Right hindlimb (tissue), 1 donor: ENCODE measurements at regions not wholly inside any gene's neighbourhood (a gene's known extent, or its start where the extent isn't known, plus 50 kb on each side); places are given as distances from the start of the nearest gene placed in this dataset.
"Not testable (repeated sequence)": the region's sequence is repeated elsewhere in the genome, so short reads cannot be mapped to it uniquely, and the experiment has no call there.

Experiments used
- DNase-seq: peaks from one replicate; pipeline ENCODE4 v3.0.0-alpha.2; 2018

DNA sequence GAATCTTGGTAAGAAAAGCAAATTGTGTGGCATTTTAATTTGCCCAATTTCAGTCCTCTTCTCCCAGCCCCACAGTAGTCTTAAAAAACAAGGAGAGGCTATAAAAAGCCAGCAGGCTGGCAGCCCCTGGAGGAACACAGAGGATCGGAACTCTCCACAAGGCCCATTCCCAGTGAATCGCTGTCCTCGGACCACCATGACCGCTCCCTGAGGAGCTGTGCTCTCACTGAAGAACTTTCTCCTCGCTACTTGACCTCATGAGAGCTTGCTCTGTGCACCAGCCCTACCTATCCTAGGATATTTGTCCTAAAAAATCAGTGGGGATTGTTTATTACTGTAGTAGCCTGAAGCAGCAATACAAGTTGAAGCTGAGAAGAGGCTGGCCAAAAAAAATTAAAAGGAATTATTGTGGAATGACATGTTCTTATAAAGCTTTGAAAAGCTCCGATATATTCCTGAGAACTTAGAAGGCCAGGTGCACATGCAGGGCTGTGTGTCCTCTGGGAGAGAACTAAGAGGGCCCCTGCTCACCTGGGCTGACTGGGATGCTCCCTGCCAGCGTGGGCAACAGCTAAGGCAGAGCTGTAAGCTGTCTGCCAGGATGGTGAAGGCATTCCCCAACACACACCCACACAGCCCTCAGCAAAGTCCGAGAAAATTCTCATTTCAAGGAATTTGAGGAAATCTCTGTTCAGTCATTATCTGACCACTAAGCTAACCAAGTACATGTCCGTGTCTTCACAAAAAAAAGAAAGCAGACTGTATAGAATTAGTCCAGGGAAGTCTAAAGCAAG, 148.8 kb upstream of the SFSWAP start:
- no peak for DNase-seq

DNA sequence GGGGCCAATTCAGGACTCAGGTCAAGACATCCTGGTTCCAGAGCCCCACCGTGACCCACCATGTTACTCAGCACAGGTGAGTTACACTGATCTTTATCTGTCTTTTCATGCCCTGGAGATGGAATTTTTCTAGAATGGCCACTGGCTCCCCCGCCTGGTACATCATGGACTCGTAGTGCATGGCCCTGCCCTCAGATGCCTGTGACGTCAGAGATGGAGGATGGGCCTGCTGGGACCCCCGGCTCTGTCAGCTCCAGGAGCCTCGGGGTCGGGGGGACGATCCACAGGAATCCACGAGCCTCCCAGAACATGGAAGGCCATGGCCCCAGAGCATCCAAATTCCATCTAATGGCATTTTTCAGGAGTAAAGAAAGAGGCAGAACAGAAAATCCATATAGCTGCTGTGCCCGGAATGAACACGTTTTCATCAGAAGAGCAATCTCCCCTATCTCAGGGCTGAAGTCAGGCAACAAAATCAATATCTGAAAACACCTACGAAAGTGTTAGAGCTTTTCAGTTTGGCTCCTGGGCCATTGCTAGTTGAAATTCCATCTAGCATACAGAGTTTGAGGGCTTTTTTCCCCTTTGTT, 146.7 kb upstream of the SFSWAP start:
- not testable (repeated sequence) for DNase-seq

DNA sequence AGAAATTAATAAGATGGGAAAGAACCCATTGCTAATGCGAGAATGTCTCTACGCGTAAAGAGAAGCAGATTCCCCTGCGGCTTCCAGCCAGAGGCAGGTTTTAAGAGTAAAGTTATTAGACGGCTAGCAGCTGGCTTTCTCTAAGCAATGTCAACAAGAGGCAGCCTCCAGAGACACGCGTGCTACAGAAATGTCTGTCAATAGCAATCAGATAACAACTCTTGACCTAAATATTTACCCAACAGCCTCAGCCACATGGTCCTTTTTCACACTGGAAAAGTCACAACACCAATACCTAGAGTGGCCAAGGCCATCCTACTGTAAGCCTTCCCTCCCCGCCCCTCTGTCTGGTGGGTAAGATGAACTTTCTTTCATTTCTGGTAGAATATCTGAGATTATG, 146.0 kb upstream of the SFSWAP start:
- DNase-seq = no peak

DNA sequence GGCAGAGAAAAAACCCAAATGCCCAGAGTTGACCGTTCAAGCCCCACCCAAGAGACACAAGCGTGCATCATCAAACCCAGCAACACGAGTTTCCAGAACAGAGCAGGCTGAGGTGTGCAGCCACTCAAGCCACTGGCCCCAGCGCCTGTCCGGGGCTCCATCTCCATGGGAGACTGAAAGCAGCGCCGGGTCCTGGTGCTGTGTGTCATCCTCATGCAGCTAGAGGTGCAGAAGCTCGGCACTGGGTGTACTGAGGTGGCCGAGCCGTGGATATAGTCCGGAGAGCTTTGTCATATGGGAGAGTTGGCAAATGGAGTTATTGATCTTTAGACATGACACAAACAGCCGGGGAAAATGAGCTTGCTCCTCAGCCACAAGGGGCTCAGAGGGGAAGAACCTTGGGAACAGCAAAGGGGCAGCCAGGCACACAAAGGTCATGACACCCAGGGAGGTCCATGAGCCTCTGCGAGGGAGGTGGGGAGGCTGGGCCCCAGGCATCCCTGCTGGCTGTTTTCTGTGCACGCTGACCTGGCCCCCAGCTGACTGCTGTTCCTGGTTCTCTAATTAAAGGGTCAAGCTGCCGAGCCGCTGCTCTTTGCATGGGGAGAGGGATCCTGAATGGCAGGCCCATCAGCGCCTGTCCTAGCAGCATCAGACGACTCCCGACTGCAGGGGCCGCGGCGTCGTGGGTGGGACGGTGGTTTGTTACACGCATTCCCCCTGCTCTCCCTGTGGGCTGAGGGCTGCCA, 145.4 kb upstream of the SFSWAP start:
- no peak for DNase-seq

GRCh38 chr12:131568336-131568735, 142.6 kb upstream of the SFSWAP start:
- DNase-seq = no peak

- no peak for DNase-seq
Observed at GRCh38 chr12:131570596-131570995, 140.3 kb upstream of the SFSWAP start.

GRCh38 chr12:131571827-131572226, 139.1 kb upstream of the SFSWAP start:
- no peak for DNase-seq

GRCh38 chr12:131572626-131573025, 138.3 kb upstream of the SFSWAP start:
- no peak for DNase-seq

- DNase-seq = no peak
Observed at GRCh38 chr12:131573631-131574394, 137.1 kb upstream of the SFSWAP start.

DNA sequence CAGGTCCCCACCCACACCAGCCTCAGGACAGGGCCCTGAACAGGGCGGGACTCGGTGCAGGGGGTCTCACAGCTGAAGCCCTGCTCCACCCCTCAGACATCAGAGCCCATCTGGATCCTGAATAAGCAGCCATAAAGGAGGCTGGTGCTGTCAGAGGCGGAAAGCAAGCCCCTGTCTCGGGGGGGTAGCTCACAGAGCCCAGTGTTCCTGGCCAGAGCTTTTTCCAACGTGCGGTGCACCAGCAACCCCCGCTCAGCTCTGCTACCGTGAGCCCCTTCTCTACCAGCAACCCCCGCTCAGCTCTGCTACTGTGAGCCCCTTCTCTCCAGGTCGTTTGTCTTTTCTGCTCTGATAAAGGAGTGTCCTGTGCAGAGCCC, 136.5 kb upstream of the SFSWAP start:
- DNase-seq = no peak

GRCh38 chr12:131575371-131575770, 135.5 kb upstream of the SFSWAP start:
- DNase-seq = no peak

GRCh38 chr12:131576734-131577133, 134.2 kb upstream of the SFSWAP start:
- not testable (repeated sequence) for DNase-seq

- DNase-seq = no peak
Observed at GRCh38 chr12:131577766-131578165, 133.1 kb upstream of the SFSWAP start.

DNA sequence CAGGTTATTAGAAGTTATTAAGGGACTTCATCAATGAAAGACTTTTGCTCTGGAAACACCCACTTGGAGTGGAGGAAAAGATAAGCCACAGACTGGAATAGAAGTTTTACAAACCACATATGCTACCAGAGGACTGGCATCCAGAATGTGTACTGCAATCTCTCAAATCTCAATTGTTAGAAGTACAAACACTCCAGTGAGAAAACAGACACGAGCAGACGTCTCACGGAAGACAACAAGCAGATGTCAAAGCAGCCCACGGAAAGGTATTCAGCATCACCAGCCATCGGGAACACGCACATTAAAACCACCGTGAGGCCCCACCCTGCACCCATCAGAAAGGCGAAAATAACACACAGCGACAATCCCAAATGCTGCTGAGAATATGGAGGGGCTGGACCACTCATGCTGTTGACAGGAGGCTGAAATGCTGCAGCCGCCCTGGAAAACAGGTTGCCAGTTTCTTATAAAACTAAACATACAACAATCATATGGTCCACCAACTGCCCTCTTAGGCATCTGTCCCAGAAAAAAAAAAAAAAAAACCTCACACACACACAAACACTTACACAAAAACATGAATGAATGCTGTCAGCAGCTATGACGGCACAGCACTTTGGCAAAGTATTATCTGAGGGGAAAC, 131.9 kb upstream of the SFSWAP start:
- no peak for DNase-seq

GRCh38 chr12:131583090-131583712, 127.7 kb upstream of the SFSWAP start:
- no peak for DNase-seq

- no peak for DNase-seq
Observed at GRCh38 chr12:131586269-131586668, 124.6 kb upstream of the SFSWAP start.

DNA sequence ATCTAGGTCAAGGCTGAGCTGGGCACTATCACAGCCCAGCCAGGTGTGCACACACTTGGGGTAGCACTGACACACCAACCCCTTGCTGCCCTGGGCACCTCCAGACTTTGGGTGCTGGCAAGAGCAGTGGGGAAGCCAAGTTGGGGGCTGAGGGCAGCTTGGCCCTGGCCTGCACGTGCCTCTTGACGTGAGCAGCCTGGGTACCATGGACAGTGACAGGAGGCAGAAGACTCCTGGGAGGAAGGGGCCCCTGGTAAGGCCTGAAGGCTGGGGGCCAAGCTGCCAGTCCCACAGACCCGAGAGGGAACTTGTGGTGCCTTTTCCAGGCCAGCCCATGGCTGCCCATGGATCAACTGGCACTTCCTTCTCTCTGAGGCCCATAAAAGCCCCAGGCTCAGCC, 124.1 kb upstream of the SFSWAP start:
- DNase-seq = no peak

DNA sequence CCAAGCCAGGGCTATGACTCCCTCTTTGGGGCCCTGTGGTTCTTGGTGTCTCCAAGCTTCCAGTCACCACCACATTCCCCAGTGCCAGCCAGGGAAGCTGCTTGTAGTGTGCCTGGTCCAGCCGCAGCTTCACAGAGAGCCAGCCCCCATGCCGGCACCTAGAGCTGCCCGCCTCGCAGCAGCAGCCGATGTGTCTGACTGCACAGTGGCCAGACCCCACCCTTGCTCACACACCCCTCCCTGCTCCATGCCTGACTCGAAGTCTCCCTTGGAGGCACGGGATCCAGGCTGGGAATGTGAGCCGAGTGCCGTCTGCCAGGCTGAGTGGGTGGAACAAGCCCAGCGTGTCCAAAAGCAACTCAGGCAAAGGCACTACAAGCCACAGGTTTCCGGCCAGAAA, 123.3 kb upstream of the SFSWAP start:
- DNase-seq = no peak

- no peak for DNase-seq
Observed at GRCh38 chr12:131589221-131589897, 121.5 kb upstream of the SFSWAP start.

DNA sequence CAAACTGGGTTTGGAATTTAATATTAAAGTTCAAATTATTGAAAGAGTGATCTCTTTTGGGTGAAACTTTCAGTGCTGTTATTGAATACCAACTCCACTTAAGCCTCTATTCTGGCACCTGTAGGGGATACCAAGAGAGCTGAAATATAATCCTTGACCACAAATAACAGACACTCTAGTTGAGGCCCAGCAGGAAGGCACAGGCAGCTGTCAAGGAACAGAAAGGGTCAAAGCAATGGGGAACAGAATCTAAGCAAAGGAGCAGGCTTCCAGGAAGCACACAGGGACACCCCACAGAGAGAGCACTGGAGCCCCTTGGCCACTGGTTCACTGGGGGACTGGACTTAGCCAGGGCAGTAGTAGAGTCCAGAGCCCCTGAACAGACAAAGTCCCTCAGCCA, 120.9 kb upstream of the SFSWAP start:
- no peak for DNase-seq

DNA sequence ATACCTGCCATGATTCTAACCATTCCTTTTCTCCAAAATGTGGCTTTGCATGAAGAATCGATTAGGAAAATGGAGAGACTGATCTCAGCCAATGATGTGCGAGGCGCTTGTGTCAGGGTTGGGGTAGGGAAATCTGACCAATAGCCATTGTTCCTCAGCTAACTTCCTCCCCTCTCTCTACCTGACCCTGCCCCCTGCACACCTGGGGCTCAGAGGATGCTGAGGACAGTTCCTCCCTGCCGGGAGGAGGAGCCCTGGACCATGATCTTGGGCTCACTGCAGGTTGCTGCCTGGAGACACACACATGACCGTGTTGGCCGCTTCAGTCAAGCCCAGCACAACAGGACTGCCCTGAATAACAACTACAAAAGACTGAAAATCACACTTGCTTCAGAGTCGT, 119.8 kb upstream of the SFSWAP start:
- DNase-seq = no peak
